ENCODE measurements at regions not wholly inside any gene's neighbourhood (a gene's known extent, or its start where the extent isn't known, plus 50 kb on each side); places are given as distances from the start of the nearest gene placed in this dataset.

- intact Hi-C loops (cut with DNase I; ENCODE audit: low total_unique reads): no loop called here
- Histone ChIP-seq H3K4me1 (peaks cover 18 to 35% (median 27%) of the 10 kb centered on the region in 4 donors), H3K4me3 (peak overlapping the region in 1 of 4 donors; percentile 13), H3K27ac (peak overlapping the region; percentile 67 to 87 (median 80)), H3K9me3 (no peaks in the 10 kb centered on the region), H3K36me3 (no peaks in the 10 kb centered on the region), H3K27me3 (no peaks in the 10 kb centered on the region)
- DNase-seq: no peak
- in situ Hi-C loops (cut with MboI; ENCODE audit: low pct_ligation_motif_present in 1 of 4, low pct_unique_long_range_greater_than_20kb in 1 of 4, low sequenced_read_pairs in 3 of 4): no loop called here
- no peak for TF ChIP-seq CTCF (IDR thresholded peaks at IDR 0.05)
- TF ChIP-seq EP300 (IDR thresholded peaks at IDR 0.05; ENCODE audit: low read depth): no peak
- no peak for TF ChIP-seq POLR2AphosphoS5 (IDR thresholded peaks at IDR 0.05)
- TF ChIP-seq POLR2A (IDR thresholded peaks at IDR 0.05): no peak
- WGBS, 2 donors (ENCODE audit: low coverage in 1 of 2): 64% methylated on average over 3 of the region's 3 CpGs; no CpG with 5 or more reads in 1 of the 2 donors
Measured at GRCh38 chr4:138912704-138913340, 102.8 kb upstream of the NOCT start.

- no peaks in the 10 kb centered on the region for H3K27me3 ChIP-seq
- 32 to 41% methylated on average over 6 to 9 of the region's 9 CpGs for WGBS, 2 donors (ENCODE audit: low coverage in 1 of 2)
- in situ Hi-C loops (cut with MboI; ENCODE audit: low pct_ligation_motif_present in 1 of 4, low pct_unique_long_range_greater_than_20kb in 1 of 4, low sequenced_read_pairs in 3 of 4): no loop called here
- intact Hi-C loops (cut with DNase I; ENCODE audit: low total_unique reads): no loop called here
- no peaks in the 10 kb centered on the region for H3K36me3 ChIP-seq
- H3K9me3 ChIP-seq: no peaks in the 10 kb centered on the region
- DNase-seq: peak; percentile 47
- TF ChIP-seq CTCF (IDR thresholded peaks at IDR 0.05): no peak
- TF ChIP-seq EP300 (IDR thresholded peaks at IDR 0.05; ENCODE audit: low read depth): no peak
- no peak for TF ChIP-seq POLR2A (IDR thresholded peaks at IDR 0.05)
- no peak for TF ChIP-seq POLR2AphosphoS5 (IDR thresholded peaks at IDR 0.05)
- peaks cover 18 to 35% (median 27%) of the 10 kb centered on the region in 4 donors for H3K4me1 ChIP-seq
- H3K4me3 ChIP-seq: peak overlapping the region in 1 of 4 donors; percentile 13
- peak overlapping the region; percentile 67 to 87 (median 80) for H3K27ac ChIP-seq
Measured at GRCh38 chr4:138911909-138912703, 103.5 kb upstream of the NOCT start.

GRCh38 chr4:138910914-138911336 is 104.7 kb upstream of the NOCT start:
- TF ChIP-seq POLR2AphosphoS5 (IDR thresholded peaks at IDR 0.05) (peak; percentile 71 to 79 (median 78)), POLR2A (IDR thresholded peaks at IDR 0.05) (peak; percentile 56), CTCF (IDR thresholded peaks at IDR 0.05) (no peak), EP300 (IDR thresholded peaks at IDR 0.05; ENCODE audit: low read depth) (peak; percentile 74)
- Histone ChIP-seq H3K27ac (peak overlapping the region; percentile 67 to 87 (median 80)), H3K4me1 (peaks cover 18 to 35% (median 27%) of the 10 kb centered on the region in 4 donors), H3K27me3 (no peaks in the 10 kb centered on the region), H3K9me3 (no peaks in the 10 kb centered on the region), H3K36me3 (no peaks in the 10 kb centered on the region), H3K4me3 (peak overlapping the region in 1 of 4 donors; percentile 9)
- 27 to 31% methylated on average over 4 to 12 of the region's 12 CpGs for WGBS, 2 donors (ENCODE audit: low coverage in 1 of 2)
- in situ Hi-C loops (cut with MboI; ENCODE audit: low pct_ligation_motif_present in 1 of 4, low pct_unique_long_range_greater_than_20kb in 1 of 4, low sequenced_read_pairs in 3 of 4): no loop called here
- peak; percentile 75 for DNase-seq
- intact Hi-C loops (cut with DNase I; ENCODE audit: low total_unique reads): no loop called here

- Histone ChIP-seq H3K4me1 (peaks cover 18 to 35% (median 27%) of the 10 kb centered on the region in 4 donors), H3K27ac (peak overlapping the region; percentile 67 to 87 (median 80)), H3K36me3 (no peaks in the 10 kb centered on the region), H3K4me3 (no peak overlapping the region), H3K9me3 (no peaks in the 10 kb centered on the region), H3K27me3 (no peaks in the 10 kb centered on the region)
- intact Hi-C loops (cut with DNase I; ENCODE audit: low total_unique reads) (no loop called here), in situ Hi-C loops (cut with MboI; ENCODE audit: low pct_ligation_motif_present in 1 of 4, low pct_unique_long_range_greater_than_20kb in 1 of 4, low sequenced_read_pairs in 3 of 4) (no loop called here)
- no peak for DNase-seq
- 41 to 46% methylated on average over 2 to 6 of the region's 6 CpGs for WGBS, 2 donors (ENCODE audit: low coverage in 1 of 2)
- no peak for TF ChIP-seq EP300 (IDR thresholded peaks at IDR 0.05; ENCODE audit: low read depth)
- TF ChIP-seq POLR2A (IDR thresholded peaks at IDR 0.05): no peak
- no peak for TF ChIP-seq CTCF (IDR thresholded peaks at IDR 0.05)
- TF ChIP-seq POLR2AphosphoS5 (IDR thresholded peaks at IDR 0.05): no peak
Measured at GRCh38 chr4:138910195-138910913, 105.2 kb upstream of the NOCT start.
